AG20443 (cell line): ENCODE measurements at regions not wholly inside any gene's neighbourhood (a gene's known extent, or its start where the extent isn't known, plus 50 kb on each side); places are given as distances from the start of the nearest gene placed in this dataset.

Experiments used
- DNase-seq: peaks from one replicate; pipeline ENCODE4 v3.0.0; 2012; ENCODE audit warnings: low spot score, mixed read lengths

- no peak for DNase-seq
Observed at GRCh38 chr7:132733860-132734259, 157.6 kb upstream of the PLXNA4 start.

DNA sequence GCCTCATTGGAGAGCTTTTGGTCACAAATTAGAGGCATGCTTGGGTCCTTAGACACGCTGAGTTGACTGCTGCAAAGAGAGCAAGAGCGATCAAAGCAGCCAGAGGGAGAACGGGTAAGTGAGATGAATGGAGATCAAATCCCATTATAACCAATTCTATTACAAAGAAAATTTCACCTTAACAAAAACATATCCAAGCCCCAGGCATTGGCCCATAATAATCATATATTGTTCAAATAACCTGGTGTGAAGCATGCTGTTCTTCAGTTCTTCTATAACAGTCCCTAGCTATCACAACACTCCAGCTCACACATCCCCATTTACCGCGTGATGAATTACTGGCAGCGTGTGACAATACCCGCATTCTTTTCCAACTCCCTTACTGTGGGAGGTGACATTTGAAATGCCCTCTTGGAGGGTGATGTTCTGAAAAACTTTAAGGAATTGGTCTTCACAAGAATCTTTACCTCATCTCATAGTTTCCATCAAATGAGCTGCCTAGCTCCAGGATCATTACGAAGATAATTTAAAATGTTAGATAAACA lies 156.1 kb upstream of the PLXNA4 start:
- DNase-seq = no peak

- DNase-seq = no peak
Observed at GRCh38 chr7:132730105-132730504, 153.8 kb upstream of the PLXNA4 start.

DNA sequence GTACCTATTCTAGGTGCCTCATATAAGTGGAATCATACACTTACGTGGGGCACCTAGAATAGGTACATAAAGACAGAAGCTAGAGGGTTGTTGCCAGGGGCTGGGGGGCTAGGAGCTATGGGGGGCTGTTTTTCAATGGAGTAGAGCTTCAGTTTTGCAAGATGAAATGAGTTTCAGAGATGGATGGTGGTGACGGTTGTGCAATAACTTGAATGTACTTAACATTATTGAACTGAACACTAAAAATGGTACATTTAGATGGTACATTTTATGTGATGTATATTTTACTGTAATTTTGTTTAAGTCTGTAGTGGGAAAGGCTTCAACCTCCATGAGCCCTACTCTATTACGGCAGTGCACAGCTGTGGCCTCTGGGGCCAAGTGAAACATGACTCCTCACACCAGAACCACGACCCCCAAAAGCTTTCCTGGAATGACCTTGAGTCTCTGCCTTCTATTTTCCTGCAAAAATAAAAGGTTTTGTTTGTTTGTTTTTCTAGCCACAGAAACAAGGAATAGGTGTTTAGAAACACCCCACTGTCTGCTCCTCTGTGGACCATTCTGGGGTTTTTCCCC lies 147.3 kb upstream of the PLXNA4 start:
- DNase-seq = no peak

- no peak for DNase-seq
Observed at GRCh38 chr7:132720835-132721234, 144.6 kb upstream of the PLXNA4 start.

DNA sequence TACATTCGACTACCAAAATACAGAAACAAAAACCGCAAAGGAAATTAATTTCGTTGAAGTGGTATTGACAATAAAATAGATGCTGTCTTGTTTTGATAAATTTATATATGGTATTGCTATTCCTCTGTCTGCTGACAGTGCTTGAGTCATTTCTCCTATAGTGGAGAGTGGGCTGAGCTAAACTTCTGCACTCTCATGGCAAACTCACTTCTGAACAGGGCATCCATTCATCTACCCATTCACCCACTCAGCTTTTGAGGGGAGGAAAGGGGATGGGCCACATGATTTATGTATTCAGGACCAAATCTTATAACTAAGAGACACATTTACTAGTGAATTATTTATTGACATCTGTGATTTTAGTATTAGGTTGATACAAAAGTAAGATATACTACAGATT lies 137.6 kb upstream of the PLXNA4 start:
- DNase-seq = no peak

DNA sequence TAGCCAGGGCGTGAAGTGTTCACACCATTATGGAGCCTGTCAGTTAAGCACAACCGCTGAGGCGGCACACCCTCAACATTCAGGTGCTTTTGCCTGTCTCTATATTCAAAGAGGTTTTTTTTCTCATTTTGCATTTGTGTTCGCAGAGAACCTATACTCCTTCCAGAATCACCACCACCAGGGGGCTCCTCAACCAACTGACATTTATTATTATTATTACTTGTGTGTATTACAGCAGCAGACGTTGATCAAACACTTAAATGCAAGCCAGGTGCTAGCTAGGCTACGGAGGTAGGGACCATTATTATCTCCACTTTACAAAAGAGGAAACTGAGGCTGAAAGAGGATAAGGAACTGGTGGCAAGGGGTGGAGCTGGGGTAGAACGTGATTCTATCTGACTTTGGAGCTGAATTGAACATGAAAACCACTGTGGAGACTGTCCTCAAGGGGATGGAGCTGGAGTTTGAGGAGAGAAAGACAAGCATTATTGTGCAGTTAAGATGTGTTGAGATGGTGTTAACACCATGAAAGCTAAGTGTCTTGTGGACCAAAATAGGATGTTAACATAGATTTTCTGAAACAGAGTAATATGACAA lies 133.8 kb upstream of the PLXNA4 start:
- DNase-seq = peak; percentile 34

DNA sequence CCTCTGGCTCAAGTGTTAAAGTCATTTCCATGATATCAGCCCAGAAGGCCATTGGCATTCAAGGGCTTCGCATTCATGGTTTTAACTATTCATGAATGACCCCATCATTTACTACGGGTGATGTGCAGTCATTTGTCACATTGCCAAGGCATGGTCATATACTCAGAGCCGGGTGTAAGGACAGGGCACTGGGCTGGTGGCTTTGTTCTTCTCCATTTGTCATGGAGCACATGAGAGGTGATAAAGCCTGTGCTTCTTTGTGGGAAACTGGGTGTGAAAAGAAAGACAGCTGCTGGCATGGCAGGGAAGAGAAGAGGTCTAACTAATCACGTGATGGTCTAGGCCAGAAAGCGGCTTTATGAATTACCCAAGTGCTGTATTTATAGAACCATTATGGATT lies 132.2 kb upstream of the PLXNA4 start:
- no peak for DNase-seq

DNA sequence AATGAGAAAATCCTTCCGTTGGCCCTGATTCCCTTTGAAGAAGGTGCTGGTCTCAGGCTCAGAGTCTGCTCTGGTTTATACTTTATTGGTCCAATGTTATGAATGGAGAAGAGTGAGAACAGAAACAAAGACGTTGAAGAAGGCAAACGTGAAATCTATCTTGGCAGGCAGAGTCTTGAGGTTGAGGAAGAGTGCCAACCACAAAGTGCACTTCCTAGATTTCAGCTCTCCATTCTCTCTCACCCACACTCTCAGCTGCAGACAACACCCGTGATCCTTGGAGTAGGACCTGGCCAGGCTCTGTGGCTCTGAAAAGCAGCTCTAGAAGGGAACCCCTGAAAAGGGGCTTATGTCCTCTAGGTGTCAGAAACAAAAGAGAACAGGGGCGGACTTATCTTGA lies 128.9 kb upstream of the PLXNA4 start:
- no peak for DNase-seq

DNA sequence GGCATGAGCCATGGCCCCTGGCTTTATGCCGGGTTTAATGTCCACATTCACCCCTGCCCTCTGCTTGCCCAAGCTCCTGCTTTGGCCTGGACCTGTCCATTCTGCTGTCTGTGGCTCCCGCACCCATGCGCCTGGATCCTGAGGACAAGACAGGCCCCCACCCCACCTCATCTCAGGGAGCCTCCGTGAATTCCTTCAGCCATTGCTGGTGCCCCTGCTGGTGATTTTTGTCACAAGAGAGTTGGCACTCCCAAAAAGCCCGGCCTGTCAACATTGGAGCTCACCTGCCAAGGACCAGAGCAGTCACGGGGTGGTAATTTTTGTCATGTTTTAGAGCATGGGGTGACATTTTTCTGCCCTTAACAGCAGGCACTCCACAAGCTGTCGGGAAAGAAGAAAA lies 127.5 kb upstream of the PLXNA4 start:
- DNase-seq = no peak

GRCh38 chr7:132697003-132697402 lies 120.7 kb upstream of the PLXNA4 start:
- DNase-seq = no peak

DNA sequence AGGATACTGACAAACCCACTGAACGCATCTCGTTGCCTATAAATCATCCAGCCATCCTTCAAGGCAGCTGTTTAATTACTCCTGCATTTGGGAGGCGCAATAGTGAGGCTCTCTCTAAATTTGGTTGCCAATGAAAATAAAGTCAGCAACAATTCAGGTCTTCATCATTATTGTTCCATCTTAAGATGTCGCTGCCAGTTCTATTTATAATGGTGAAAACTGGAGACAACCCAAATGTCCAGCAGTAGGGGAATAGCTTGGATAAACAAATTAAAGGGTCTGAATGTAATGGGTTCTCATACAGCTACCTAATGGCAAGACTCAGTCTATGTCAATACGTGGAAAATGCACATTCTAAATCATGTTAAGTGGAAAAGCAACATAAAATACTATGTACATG lies 120.1 kb upstream of the PLXNA4 start:
- DNase-seq = no peak

DNA sequence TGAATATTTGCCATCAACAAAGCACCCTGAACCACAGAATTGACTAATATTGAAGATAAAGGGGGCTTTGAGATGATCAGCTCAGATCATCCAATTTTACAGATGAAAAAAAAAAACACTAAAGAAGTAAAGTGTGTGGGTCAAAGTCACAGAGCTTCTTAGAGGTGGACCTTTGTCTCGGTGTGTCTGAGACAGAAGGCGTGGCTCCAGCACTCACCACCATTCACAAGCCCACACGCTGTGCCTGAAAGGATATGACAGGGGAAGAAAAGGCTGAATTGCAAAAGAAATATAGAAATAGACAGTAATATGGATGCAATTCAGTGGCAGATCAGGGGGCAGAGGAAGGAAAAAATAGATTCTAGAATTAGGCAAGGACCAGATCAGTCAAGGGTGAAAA lies 114.9 kb upstream of the PLXNA4 start:
- no peak for DNase-seq

DNA sequence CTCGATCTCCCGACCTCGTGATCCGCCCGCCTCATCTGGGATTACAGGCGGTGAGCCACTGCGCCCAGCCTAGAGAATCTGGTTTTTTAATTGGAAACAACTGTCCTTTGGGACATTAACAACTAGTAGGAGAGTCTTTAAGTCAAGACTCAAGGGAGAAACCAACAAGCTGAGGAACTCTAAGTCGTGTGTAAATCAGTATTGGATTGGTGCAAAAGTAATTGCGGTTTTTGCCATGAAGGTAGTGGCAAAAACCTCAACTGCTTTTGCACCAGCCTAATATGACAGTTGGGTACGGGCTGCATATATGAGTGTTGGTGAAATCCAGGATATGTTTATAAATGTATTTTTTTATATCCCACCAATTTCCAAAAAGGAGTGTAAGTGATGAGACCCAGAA lies 113.9 kb upstream of the PLXNA4 start:
- DNase-seq = no peak

- no peak for DNase-seq
Observed at GRCh38 chr7:132687981-132688383, 111.7 kb upstream of the PLXNA4 start.

- DNase-seq = no peak
Observed at GRCh38 chr7:132687016-132687415, 110.7 kb upstream of the PLXNA4 start.

- no peak for DNase-seq
Observed at GRCh38 chr7:132685277-132685676, 109.0 kb upstream of the PLXNA4 start.

DNA sequence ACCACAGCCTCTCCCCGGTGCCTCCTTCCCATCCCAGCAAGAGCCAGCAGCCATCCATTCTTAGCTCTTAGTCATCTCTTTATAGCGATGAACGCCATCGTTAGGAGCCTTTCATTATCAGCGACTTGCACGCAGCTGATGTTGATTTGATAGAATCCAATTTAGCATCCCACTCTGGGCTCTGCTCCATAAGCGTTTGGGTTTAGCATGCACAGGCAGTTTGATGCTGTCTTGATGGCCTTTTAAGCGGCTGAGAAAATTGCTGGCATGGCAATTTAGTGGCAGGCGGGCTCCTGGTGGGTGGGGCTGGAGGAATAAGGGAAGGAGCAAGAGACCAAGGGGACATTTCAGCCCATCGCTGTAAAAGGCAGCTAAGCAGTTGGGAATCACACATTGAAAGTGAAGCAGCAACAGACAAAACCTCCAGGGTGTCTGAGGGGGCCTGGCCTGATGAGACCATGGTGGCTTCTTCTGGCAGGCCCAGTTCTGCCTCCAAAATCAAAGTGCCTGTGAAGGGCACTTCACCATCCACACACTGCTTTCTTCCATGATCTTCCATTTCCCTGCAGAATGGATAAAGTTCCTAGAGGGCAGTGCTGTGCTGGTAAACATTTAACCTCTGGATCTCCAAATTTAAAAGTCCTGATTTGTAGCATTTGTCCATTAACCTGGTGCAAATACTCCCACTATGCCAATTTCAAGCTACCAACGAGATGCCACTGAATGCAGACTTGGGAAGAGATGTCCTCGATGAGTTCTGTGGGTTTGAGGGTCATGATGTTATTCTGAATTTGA lies 107.8 kb upstream of the PLXNA4 start:
- no peak for DNase-seq

DNA sequence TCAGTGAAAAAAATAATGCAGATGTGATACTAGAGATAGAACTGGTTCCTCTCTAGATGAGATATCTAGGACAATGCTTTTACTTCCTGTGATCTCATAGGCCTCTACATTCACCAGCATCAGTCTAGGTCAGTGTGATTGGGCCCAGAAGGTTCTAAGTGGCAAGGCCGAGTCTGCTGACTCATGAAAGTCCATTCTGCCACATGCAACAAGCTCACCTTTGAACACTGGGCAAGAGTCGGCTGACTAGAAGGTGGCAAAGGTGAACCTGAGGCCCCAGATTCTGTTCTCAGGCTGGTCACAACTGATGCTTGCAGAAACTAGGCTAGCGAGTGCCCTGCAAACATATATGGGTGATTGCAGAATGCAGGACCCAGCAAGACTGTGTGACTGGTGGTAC lies 105.7 kb upstream of the PLXNA4 start:
- DNase-seq = no peak

GRCh38 chr7:132680590-132680989 lies 104.3 kb upstream of the PLXNA4 start:
- no peak for DNase-seq

- DNase-seq = no peak
Observed at GRCh38 chr7:132678656-132679055, 102.4 kb upstream of the PLXNA4 start.

DNA sequence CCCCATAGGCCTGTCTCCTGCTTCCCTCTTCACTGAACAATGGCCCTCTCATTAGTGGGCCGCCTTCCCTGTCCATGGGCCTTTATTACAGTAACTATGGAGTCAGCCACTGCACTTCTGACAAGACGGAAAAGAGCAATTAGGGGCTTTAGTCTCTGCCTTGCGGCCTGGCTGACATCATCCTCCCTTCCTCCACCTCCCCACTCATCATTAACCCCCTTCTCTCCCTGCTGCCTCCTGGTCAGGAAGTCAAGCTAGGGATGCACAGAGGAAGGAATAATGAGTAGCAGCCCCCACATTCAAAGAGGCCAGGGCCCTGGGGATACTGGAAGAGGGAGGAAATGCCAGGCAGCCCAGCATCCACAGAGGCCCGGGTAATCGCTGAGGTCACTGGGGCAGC lies 101.6 kb upstream of the PLXNA4 start:
- DNase-seq = no peak
